Uterus (tissue), 3 donors: ENCODE measurements at regions not wholly inside any gene's neighbourhood (a gene's known extent, or its start where the extent isn't known, plus 50 kb on each side); places are given as distances from the start of the nearest gene placed in this dataset.
"Not testable (repeated sequence)": the region's sequence is repeated elsewhere in the genome, so short reads cannot be mapped to it uniquely, and the experiment has no call there.

Source experiments
- DNase-seq, 2 donors: peaks; one replicate each; pipeline ENCODE4 v3.0.0-alpha.2; 2019 to 2020
- H3K27ac ChIP-seq, 2 donors: fragments of 200-600 bp; sonication (generic); 1 replicate in 1 of 2; 2 replicates in 1 of 2; pipeline ENCODE4 v1.5.1; 2016 to 2018
- H3K27me3 ChIP-seq, 2 donors: fragments of 200-600 bp; sonication (generic); one replicate each; pipeline ENCODE4 v1.5.1; 2018 to 2019; ENCODE audit warnings: control low read depth in 1 of 2
- H3K36me3 ChIP-seq, 2 donors: fragments of 200-600 bp; sonication (generic); one replicate each; pipeline ENCODE4 v1.5.1; 2019; ENCODE audit warnings: control low read depth in 1 of 2
- H3K4me1 ChIP-seq, 2 donors: fragments of 200-600 bp; sonication (generic); one replicate each; pipeline ENCODE4 v1.5.1; 2018 to 2019; ENCODE audit warnings: control low read depth in 1 of 2
- H3K4me3 ChIP-seq, 2 donors: fragments of 200-600 bp; sonication (generic); 1 replicate in 1 of 2; 2 replicates in 1 of 2; pipeline ENCODE4 v1.5.1; 2018 to 2019; ENCODE audit warnings: mild to moderate bottlenecking in 1 of 2
- H3K9me3 ChIP-seq, 2 donors: fragments of 200-600 bp; sonication (generic); one replicate each; pipeline ENCODE4 v1.5.1; 2019; ENCODE audit warnings: control low read depth in 1 of 2
- CTCF ChIP-seq, 4 experiments: fragments of 200-600 bp in 2 of 4; fragments of 450-650 bp in 2 of 4; sonication (generic) in 2 of 4; IDR thresholded peaks; one replicate each; pipeline ENCODE4 v1.5.1; 2016 to 2019; ENCODE audit warnings: antibody characterized with exemption in 4 of 4, mild to moderate bottlenecking in 2 of 4, moderate library complexity in 1 of 4
- POLR2A ChIP-seq, 2 donors: fragments of 450-650 bp; IDR thresholded peaks; one replicate each; pipeline ENCODE4 v1.6.1; 2016; ENCODE audit warnings: antibody characterized with exemption in 2 of 2, mild to moderate bottlenecking in 1 of 2, moderate library complexity in 1 of 2
- intact Hi-C: fragments of 100-400 bp; cut with DNase I; formaldehyde crosslinking; loops from one replicate; pipeline ENCODE4 v1.15.1; 2023; ENCODE audit warnings: low total_unique reads
- donor health status: DM: yes; HTN: yes; CAD: no.

DNA sequence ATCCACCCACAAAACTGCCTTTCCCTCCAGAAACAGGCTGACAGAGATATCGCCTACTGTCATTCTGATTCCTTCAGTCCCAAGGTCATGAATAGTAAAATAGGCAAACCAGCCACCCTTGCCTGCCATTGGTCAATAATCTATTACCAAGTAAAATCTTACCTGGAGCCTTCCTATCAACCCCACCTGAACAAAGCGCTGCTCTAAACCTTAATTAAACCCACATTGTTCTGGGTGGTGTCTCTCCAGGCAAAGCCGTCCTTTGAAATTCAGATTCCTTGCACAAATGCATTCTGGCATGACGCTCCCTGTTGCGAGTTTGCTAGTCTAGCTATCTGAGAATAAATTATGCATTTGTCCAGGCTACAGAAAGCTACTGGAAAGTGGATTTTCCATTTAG is 291.6 kb upstream of the ECI2 start:
- H3K4me3 ChIP-seq: no peak overlapping the region
- intact Hi-C loops: no loop called here
- TF ChIP-seq POLR2A (IDR thresholded peaks at IDR 0.05): no peak
- no peak for TF ChIP-seq CTCF (IDR thresholded peaks at IDR 0.05)
- no peak overlapping the region for H3K27ac ChIP-seq
- no peaks in the 10 kb centered on the region for H3K36me3 ChIP-seq
- DNase-seq: no peak
- no peaks in the 10 kb centered on the region for H3K4me1 ChIP-seq
- H3K27me3 ChIP-seq: no peaks in the 10 kb centered on the region
- no peaks in the 10 kb centered on the region for H3K9me3 ChIP-seq

DNA sequence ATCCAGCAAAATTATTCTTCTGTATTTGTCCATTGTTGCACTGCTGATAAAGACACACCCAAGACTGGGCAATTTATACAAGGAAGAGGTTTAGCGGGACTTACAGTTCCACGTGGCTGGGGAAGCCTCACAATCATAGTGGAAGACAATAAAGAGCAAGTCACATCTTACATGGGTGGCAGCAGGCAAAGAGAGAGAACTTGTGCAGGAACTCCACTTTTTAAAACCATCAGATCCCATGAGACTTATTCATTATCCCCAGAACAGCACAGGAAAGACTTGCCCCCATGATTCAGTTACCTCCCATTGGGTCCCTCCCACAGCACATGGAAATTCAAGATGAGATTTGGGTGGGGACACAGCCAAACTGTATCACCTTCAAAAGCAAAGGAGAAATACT is 286.5 kb upstream of the ECI2 start:
- Histone ChIP-seq H3K27ac (no peak overlapping the region), H3K4me1 (no peaks in the 10 kb centered on the region), H3K4me3 (no peak overlapping the region), H3K9me3 (no peaks in the 10 kb centered on the region), H3K27me3 (no peaks in the 10 kb centered on the region), H3K36me3 (no peaks in the 10 kb centered on the region)
- intact Hi-C loops: no loop called here
- DNase-seq: no peak
- TF ChIP-seq CTCF (IDR thresholded peaks at IDR 0.05) (no peak), POLR2A (IDR thresholded peaks at IDR 0.05) (no peak)

DNA sequence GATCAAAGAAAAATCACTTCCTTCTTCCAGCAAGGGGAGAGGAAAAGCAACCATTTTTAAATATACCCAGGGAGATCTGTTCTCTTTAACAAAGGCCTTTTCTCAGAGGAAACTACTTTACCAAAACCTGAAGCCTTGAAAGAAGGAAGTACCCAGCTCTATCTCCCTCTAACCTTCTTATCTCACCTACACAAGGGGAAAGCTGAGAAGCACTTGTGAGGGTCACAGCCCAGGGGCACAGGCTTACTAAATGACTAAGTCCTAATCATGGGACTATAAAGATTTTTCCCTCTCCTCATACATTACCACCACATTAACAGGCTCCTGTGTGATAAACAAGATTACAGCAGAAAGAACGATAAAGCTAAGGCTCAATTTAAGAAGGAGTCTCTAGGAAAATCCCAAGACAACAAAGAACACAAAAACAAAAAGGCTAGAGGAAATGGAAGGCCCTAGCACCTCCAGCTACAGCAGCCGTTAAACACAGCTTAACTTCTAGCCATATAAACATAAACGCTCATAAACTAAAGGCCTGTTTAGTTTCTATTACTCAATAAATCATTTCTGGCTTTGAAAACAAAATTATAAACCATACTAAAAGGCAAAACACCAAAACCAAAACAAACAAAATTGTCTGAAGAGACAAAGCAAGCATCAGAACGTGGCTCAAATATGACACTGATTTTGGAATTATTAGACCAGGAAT is 284.9 kb upstream of the ECI2 start:
- TF ChIP-seq POLR2A (IDR thresholded peaks at IDR 0.05) (no peak), CTCF (IDR thresholded peaks at IDR 0.05) (no peak)
- intact Hi-C loops: no loop called here
- H3K9me3 ChIP-seq: no peaks in the 10 kb centered on the region
- H3K36me3 ChIP-seq: no peaks in the 10 kb centered on the region
- no peak overlapping the region for H3K4me3 ChIP-seq
- H3K27ac ChIP-seq: no peak overlapping the region
- H3K4me1 ChIP-seq: no peaks in the 10 kb centered on the region
- no peaks in the 10 kb centered on the region for H3K27me3 ChIP-seq
- DNase-seq: no peak

DNA sequence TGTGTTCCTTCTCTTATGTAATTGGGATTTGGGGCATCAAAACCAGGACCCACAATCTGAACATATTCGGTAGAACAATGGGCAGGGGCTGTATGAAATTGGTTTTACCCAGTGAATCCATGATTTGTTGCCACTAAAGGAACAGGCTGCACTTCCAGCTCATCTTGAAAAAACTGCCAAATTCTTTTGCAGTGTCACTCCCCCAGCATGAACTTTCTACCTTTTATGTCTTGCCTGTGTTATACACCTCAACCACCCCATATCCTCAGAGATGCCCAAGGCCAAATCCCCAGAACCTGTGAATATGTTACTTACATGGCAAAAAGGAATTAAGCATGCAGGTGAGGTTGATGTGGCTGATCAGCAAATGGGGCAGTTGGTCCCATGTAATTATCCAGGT is 280.2 kb upstream of the ECI2 start:
- Histone ChIP-seq H3K27ac (no peak overlapping the region), H3K27me3 (no peaks in the 10 kb centered on the region), H3K4me3 (no peak overlapping the region), H3K4me1 (no peaks in the 10 kb centered on the region), H3K9me3 (no peaks in the 10 kb centered on the region), H3K36me3 (no peaks in the 10 kb centered on the region)
- TF ChIP-seq CTCF (IDR thresholded peaks at IDR 0.05) (no peak), POLR2A (IDR thresholded peaks at IDR 0.05) (no peak)
- DNase-seq: no peak
- intact Hi-C loops: no loop called here

GRCh38 chr6:4414078-4414477 is 278.7 kb upstream of the ECI2 start:
- H3K27ac ChIP-seq, H3K36me3 ChIP-seq, H3K4me1 ChIP-seq, intact Hi-C loops, H3K27me3 ChIP-seq, H3K9me3 ChIP-seq, H3K4me3 ChIP-seq, DNase-seq: not testable (repeated sequence)

- Histone ChIP-seq H3K27ac (no peak overlapping the region), H3K9me3 (no peaks in the 10 kb centered on the region), H3K4me3 (no peak overlapping the region), H3K36me3 (no peaks in the 10 kb centered on the region), H3K27me3 (no peaks in the 10 kb centered on the region), H3K4me1 (no peaks in the 10 kb centered on the region)
- no peak for DNase-seq
- intact Hi-C loops: no loop called here
- TF ChIP-seq POLR2A (IDR thresholded peaks at IDR 0.05) (no peak), CTCF (IDR thresholded peaks at IDR 0.05) (no peak)
Observed at GRCh38 chr6:4413073-4413472, 277.7 kb upstream of the ECI2 start.
